ENCODE measurements at regions not wholly inside any gene's neighbourhood (a gene's known extent, or its start where the extent isn't known, plus 50 kb on each side); places are given as distances from the start of the nearest gene placed in this dataset.
"Not testable (repeated sequence)": the region's sequence is repeated elsewhere in the genome, so short reads cannot be mapped to it uniquely, and the experiment has no call there.

DNA sequence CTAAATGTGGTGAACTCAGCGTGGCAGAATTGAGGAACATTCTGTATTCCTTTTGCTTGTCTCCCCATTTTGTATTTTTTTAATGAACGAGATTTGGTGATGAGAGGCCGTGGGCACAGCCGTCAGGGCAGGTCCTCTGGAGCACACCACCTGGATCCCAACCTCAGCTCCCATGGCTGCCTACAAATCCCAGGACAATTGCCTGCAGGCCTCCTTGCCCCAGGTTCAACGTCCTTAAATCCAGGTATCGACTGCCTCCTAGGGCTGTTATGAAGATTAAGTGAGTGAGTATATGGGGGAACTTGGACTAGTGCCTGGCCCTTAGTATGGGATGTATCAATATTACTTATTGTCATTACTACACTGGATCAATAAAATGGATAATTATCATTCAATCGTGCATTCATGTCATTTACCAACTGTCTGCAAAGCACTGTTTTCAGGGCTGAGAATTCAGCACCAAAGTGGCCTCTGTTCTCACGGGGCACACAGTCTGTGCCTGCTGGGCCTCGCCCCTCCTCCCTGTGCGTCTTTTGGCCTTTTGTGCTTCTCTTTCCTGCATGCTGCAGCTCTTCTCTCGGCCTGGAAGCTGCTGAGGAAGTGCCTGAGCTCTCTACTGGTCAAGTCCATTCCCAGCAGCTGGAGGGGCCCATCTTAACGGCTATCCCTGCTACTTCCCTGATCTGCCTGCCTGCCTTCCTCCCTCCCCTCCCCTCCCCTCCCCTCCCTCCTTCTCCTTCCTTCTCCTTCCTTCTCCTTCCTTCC lies 1343.7 kb downstream of the BRD1 start:
- DNase-seq: no peak

DNA sequence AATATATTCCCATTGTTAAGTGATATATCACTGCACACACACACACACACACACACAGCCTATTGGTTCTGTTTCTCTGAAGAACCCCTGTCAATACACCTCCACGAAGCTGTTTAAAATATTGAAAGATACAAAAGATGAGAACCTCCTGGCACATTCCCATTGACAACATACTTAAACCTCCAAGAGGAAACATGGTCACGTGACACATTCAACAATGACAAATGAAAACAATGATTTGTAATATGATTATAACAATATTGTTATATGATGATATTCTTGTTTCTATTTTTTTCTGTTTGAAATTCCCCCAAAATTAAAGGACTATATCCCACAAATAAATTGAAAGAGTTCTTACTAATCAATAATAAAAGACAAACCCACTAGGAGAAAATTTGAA lies 1344.9 kb downstream of the BRD1 start:
- DNase-seq: no peak

DNA sequence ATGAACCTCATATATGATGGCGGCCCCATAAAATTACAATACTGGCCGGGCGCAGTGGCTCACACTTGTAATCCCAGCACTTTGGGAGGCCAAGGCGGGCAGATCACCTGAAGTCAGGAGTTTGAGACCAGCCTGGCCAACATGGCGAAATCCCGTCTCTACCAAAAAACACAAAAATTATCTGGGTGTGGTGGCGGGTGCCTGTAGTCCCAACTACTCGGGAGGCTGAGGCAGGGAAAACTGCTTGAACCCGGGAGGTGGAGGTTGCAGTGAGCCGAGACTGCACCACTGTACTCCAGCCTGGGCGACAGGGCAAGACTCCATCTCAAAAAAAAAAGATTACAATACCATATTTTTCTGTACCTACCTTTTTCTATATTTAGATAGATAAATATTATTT lies 1345.5 kb downstream of the BRD1 start:
- DNase-seq: not testable (repeated sequence)

GRCh38 chr22:48481748-48482147 lies 1345.9 kb downstream of the BRD1 start:
- no peak for DNase-seq

- no peak for DNase-seq
Measured at GRCh38 chr22:48478529-48479265, 1349.0 kb downstream of the BRD1 start.

DNA sequence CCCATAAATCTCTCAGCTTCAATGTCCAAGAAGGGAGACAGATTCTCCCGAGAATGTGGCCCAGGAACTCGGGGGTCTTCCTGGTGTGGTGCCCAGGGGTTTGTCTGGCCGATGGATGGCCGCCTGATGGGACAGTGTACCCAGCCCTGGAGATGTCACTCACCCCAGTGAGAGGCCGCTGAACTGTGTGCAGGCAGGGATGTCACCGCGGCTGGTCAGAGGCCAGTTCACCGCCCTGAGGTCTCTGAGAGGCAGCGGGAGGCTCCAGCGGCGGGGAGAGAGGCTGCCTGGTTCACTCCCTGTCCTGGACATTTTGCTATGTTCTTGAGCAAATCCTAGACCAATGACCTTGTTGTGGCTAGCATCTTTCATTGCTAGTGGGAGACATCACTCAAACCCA lies 1349.5 kb downstream of the BRD1 start:
- no peak for DNase-seq

- no peak for DNase-seq
Measured at GRCh38 chr22:48477031-48477721, 1350.5 kb downstream of the BRD1 start.

DNA sequence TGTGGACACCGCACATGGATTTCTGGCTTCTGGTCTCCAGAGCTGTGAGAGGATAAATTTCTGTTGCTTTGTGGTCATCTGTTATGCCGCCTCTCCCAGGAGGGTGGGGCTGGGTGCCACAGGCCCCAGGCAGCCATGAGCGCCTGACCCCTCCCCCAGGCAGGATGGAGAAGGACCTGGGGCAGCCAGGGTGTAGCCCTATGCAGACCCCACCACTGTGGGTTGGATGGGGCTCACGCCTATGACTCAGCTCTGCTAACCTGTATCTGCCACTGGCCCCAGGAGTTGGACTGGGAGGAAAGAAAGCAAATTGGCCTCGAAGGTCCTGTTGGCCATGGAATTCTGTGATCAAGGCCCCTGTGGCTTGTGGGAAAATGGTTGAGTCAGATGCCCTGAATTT lies 1351.1 kb downstream of the BRD1 start:
- DNase-seq: no peak

GRCh38 chr22:48475661-48476345 lies 1351.9 kb downstream of the BRD1 start:
- DNase-seq: no peak

DNA sequence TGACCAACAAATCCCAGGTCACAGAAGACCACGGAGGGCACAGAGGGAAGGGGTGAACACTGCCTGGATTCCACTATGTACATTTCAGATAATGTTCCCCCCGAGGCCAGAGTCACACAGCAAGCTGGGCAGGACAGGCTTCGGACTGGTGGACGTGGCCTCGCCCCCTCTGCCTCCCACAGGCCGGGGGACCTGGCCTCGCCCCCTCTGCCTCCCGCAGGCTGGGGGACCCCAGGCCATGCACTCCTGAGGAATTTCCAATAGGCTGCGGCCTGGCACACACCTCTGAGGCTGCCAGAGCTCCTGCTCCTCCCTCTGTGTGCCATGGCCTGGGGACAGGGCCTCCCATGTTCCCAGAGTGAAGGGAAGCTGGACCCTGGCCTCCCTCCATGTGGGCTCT lies 1352.8 kb downstream of the BRD1 start:
- no peak for DNase-seq

GRCh38 chr22:48473202-48473601 lies 1354.5 kb downstream of the BRD1 start:
- DNase-seq: no peak

DNA sequence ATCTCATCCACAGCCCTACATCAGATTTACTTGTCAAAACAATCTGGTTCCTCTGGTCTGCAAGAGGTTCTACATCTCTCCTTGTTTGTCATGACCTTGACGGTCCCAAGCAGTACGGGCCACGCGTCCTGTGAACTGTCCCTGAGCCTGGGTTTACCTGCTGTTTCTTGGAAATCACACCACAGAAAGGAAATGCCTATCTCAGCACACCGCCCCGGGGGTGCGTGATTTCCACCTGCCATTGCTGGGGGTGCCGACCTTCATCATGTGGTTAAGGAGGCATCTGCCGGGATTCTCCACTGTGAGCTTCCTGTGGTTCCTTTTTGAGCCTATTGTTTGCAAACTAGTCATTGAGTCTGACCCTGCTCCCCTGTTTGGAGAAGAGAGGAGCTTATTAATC lies 1363.4 kb downstream of the BRD1 start:
- DNase-seq: no peak

DNA sequence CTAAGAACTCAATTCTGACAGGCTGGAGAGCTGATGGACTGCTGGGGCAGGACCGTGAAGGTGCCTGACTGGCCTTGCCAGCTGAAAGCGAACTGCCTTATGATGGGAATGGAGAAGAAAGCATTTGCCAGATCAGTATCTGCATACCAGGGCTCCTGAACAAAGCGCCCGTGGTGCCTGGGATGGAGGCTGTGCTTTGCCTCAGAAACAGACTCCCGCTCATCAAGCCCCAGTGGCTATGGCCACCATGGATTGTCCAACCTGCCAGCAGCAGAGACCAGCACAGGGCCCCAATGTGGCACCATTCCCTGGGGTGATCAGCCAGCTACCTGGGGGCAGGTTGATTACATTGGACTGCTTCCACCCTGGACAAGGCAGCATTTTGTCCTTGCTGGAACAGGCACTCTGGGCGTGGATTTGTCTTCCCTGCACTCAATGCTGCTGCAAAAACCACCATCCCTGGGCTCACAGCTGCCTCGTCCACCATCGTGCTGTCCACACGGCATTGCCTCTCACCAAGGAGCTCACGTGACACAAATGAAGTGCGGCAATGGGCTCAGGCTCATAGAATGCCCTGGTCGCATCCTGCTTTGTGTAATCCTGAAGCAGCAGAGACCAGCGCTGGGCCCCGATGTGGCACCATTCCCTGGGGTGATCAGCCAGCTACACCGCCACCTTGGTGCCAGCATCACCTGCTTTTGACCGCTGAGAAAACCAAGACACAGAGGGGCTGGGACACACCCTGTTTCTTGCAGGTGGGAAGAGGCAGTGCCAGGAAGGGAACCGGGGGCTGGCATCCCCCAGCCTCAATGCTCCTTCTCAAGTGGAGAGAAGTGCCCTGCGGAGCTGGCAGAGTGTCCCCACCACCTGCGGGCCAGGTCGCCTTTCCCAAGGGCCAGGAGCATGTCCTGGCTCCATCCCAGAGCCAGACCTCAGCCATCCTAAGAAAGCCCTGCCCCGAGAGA lies 1367.5 kb downstream of the BRD1 start:
- no peak for DNase-seq

DNA sequence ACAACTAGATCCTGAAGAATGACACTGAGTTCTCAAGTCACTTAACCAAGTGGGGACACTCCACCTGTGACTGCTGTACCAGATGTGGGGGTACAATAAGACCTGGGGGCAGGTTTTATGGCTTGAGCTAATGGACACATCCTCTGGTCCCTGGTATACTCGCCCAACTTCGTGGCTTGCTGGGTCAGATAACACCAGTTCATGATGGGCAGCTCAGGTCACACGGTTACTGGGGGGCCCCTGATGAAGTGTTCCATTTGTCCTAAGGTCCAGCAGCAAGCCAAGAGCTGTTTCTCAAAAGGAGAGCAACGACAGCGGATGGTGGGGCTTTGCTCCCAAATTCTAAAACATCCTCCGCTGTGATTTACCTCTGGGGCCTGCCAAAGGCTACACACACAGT lies 1368.4 kb downstream of the BRD1 start:
- DNase-seq: no peak

GRCh38 chr22:48456449-48456848 lies 1371.2 kb downstream of the BRD1 start:
- no peak for DNase-seq

DNA sequence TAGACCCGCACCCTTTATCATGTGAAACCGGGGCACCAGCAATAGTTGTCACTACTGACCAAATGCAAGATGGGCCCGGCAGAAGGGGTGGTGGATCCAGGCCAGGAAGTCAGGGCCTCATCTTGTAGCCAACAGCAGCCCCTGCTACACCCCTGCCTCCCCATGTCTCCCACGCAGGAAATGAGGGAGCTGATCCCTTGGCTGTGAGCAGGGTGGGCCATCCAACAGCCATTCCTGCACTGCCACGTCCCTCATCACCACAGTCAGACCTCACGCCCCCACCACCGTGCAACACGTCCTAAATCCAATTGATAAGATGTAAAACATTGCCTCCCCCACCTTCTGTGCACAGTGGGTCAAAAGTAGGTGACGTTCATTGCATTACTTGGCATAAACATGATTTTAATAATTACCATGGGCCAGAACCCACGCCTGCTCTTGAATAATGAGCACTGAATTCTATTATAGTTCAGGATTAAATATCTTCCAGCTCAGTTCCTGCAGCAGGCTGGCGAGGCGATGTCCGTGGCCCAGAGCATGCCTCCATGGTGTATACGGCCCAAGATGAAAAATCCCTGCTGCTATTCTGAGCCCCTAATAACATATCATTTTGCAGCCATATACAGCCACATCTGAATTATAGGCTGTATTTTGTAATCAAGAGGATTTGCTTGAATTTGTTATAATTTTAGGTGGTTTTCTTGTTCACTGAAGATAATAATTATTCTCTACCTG lies 1373.8 kb downstream of the BRD1 start:
- no peak for DNase-seq

DNA sequence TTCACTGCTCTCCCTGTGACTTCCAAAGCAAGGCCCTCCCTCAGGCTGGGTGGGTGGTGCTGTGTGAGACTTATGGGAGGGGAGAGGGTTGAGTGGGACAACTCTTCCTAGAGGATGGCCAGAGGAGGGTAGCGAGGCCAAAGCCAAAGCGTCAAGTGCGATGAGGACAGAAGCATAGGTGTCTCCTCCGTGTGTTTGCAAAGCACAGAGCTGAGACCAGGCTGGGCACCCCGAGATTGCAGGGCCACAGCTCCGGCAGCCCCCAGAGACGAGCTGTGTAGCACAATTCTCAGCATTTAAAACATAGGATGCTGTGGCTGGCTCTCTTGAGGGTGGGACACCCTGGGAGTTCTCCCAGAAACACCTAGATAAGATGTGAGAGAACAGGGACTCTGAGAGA lies 1374.5 kb downstream of the BRD1 start:
- no peak for DNase-seq

GRCh38 chr22:48452766-48453165 lies 1374.9 kb downstream of the BRD1 start:
- no peak for DNase-seq

- no peak for DNase-seq
Measured at GRCh38 chr22:48451891-48452290, 1375.8 kb downstream of the BRD1 start.

DNA sequence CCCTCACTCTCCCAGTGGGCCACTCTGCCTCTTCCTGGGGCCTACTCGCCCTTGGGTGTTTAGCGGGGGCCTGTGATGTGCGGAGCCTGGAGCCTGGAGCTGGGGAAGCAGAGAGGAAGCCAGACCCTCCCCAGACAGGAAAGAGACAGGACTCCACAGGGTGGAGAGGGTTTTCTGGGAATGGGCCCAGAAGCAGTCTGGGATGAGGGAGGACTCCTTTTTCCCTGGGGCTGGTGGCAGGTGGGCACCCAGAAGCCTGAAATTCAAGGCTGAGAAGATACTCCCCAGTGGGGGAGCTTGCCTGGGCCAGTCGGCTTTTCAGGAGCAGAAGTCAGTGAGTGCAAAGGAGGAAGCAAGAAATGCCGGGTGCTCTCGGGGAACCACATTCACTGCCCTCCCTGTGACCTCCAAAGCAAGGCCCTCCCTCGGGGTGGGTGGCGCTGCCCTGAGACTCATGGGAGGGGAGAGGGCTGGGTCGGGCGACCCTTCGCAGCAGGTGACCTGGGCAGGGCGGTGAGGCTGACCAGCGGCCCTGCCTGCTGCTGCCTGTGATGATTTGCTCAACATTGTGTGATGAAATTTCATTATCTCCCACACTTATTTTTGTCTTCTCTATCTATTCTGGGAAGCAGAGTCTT lies 1377.4 kb downstream of the BRD1 start:
- no peak for DNase-seq
